ENCODE measurements at regions not wholly inside any gene's neighbourhood (a gene's known extent, or its start where the extent isn't known, plus 50 kb on each side); places are given as distances from the start of the nearest gene placed in this dataset.

DNA sequence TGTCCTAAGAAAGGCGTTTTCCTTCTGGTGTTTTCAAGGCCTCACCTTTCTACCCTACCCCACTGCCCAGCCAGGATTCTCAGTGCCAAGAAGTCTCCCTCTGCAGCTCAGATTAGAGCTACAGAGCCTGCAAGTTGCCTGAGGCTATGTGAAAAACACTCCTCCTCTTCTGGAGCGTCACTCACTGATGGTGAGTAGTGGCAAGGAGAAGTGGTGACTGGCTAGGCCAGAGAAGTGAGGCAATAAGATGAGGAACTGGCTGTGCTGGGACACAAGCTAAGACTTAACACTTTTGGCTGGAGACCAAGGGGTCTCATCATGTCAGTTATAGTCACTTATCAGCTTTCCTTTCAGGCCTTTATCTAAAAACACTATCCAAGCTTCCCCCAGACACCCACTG is 86.7 kb upstream of the PRKAR2B start:
- TF ChIP-seq, protein P1, sequence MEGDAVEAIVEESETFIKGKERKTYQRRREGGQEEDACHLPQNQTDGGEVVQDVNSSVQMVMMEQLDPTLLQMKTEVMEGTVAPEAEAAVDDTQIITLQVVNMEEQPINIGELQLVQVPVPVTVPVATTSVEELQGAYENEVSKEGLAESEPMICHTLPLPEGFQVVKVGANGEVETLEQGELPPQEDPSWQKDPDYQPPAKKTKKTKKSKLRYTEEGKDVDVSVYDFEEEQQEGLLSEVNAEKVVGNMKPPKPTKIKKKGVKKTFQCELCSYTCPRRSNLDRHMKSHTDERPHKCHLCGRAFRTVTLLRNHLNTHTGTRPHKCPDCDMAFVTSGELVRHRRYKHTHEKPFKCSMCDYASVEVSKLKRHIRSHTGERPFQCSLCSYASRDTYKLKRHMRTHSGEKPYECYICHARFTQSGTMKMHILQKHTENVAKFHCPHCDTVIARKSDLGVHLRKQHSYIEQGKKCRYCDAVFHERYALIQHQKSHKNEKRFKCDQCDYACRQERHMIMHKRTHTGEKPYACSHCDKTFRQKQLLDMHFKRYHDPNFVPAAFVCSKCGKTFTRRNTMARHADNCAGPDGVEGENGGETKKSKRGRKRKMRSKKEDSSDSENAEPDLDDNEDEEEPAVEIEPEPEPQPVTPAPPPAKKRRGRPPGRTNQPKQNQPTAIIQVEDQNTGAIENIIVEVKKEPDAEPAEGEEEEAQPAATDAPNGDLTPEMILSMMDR (IDR thresholded peaks at IDR 0.05), result no peak
- no peak for TF ChIP-seq POLR2A (IDR thresholded peaks at IDR 0.05)

Measured in testis (tissue), 2 donors.